ENCODE measurements at regions not wholly inside any gene's neighbourhood (a gene's known extent, or its start where the extent isn't known, plus 50 kb on each side); places are given as distances from the start of the nearest gene placed in this dataset.
A peak's percentile ranks its signal among the peaks of the same experiment; 100 is the strongest.

GRCh38 chr16:8469102-8469778 lies 121.1 kb downstream of the TMEM114 start:
- H3K4me3 Mint-ChIP-seq = no peak overlapping the region
- no peaks in the 10 kb centered on the region for H3K36me3 Mint-ChIP-seq (ENCODE audit: low read depth)
- no peak overlapping the region for H3K27ac Mint-ChIP-seq
- no peak for DNase-seq
- H3K27me3 Mint-ChIP-seq (ENCODE audit: low read depth, poor library complexity) = peaks cover 39% of the 10 kb centered on the region
- no peak for TF ChIP-seq CTCF (IDR thresholded peaks at IDR 0.05)
- no peaks in the 10 kb centered on the region for H3K4me1 Mint-ChIP-seq
- no peaks in the 10 kb centered on the region for H3K9me3 Mint-ChIP-seq

- H3K9me3 Mint-ChIP-seq = no peaks in the 10 kb centered on the region
- DNase-seq = no peak
- H3K27ac Mint-ChIP-seq = no peak overlapping the region
- no peaks in the 10 kb centered on the region for H3K36me3 Mint-ChIP-seq (ENCODE audit: low read depth)
- no peak for TF ChIP-seq CTCF (IDR thresholded peaks at IDR 0.05)
- no peaks in the 10 kb centered on the region for H3K4me1 Mint-ChIP-seq
- H3K27me3 Mint-ChIP-seq (ENCODE audit: low read depth, poor library complexity) = peaks cover 35% of the 10 kb centered on the region
- no peak overlapping the region for H3K4me3 Mint-ChIP-seq
Observed at GRCh38 chr16:8464979-8465378, 125.3 kb downstream of the TMEM114 start.

GRCh38 chr16:8459085-8459733 lies 131.1 kb downstream of the TMEM114 start:
- Mint-ChIP-seq H3K27ac (peak overlapping the region; percentile 18), H3K4me3 (peak overlapping the region; percentile 31), H3K9me3 (peaks cover 29% of the 10 kb centered on the region), H3K36me3 (ENCODE audit: low read depth) (no peaks in the 10 kb centered on the region), H3K4me1 (peaks cover 17% of the 10 kb centered on the region), H3K27me3 (ENCODE audit: low read depth, poor library complexity) (peaks cover 17% of the 10 kb centered on the region)
- DNase-seq = no peak
- no peak for TF ChIP-seq CTCF (IDR thresholded peaks at IDR 0.05)

GRCh38 chr16:8458481-8459046 lies 131.7 kb downstream of the TMEM114 start:
- peaks cover 17% of the 10 kb centered on the region for H3K4me1 Mint-ChIP-seq
- peak overlapping the region; percentile 18 for H3K27ac Mint-ChIP-seq
- no peak for DNase-seq
- H3K27me3 Mint-ChIP-seq (ENCODE audit: low read depth, poor library complexity) = peaks cover 17% of the 10 kb centered on the region
- H3K4me3 Mint-ChIP-seq = peak overlapping the region; percentile 31
- H3K36me3 Mint-ChIP-seq (ENCODE audit: low read depth) = no peaks in the 10 kb centered on the region
- H3K9me3 Mint-ChIP-seq = peaks cover 31% of the 10 kb centered on the region
- no peak for TF ChIP-seq CTCF (IDR thresholded peaks at IDR 0.05)

- Mint-ChIP-seq H3K9me3 (peaks cover 31% of the 10 kb centered on the region), H3K27ac (no peak overlapping the region), H3K27me3 (ENCODE audit: low read depth, poor library complexity) (peaks cover 28% of the 10 kb centered on the region), H3K4me3 (no peak overlapping the region), H3K4me1 (peaks cover 15% of the 10 kb centered on the region), H3K36me3 (ENCODE audit: low read depth) (no peaks in the 10 kb centered on the region)
- no peak for TF ChIP-seq CTCF (IDR thresholded peaks at IDR 0.05)
- no peak for DNase-seq
Observed at GRCh38 chr16:8453359-8453758, 137.0 kb downstream of the TMEM114 start.

Measured in nephron progenitor cell (in vitro differentiated cells).